ENCODE measurements at regions not wholly inside any gene's neighbourhood (a gene's known extent, or its start where the extent isn't known, plus 50 kb on each side); places are given as distances from the start of the nearest gene placed in this dataset.

DNA sequence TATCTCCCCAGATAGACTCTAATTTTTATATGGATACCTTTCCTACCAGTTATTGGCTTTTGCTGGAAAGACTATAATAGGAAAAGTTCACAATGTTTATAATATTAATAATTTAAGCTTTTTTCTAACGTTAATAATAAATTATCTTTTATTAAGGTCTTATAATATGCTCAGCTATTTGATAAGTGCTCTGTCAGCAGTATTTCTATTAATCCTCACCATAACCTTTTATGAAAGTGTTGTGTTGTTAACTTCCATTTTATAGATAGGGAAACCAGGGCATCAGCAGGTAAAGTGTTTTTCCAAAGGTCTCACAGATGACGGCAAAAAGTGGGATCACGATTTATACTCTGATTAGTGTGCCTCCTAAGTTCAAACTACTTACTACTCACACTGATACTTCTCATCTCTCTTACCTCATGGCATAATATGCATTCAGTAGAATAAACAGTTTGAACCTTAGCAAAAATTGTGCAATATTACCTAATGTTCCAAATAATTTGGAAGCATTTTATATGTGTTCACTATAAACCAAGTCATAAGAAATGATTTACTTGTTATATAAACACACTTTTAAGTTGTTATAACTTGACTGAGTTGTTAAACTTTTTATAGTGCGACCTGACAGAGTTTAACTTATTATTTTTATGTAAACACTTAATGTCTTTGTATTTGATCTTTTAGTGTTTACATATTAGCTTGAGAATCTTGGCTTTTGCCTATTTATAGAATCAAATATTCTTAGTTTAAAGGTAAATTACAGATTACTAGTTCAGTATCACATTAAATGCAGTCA lies 274.9 kb upstream of the DCBLD2 start:
- TF ChIP-seq SIN3A (IDR thresholded peaks at IDR 0.05; ENCODE audit: low read depth, low read length): no peak
- TF ChIP-seq, protein P1, sequence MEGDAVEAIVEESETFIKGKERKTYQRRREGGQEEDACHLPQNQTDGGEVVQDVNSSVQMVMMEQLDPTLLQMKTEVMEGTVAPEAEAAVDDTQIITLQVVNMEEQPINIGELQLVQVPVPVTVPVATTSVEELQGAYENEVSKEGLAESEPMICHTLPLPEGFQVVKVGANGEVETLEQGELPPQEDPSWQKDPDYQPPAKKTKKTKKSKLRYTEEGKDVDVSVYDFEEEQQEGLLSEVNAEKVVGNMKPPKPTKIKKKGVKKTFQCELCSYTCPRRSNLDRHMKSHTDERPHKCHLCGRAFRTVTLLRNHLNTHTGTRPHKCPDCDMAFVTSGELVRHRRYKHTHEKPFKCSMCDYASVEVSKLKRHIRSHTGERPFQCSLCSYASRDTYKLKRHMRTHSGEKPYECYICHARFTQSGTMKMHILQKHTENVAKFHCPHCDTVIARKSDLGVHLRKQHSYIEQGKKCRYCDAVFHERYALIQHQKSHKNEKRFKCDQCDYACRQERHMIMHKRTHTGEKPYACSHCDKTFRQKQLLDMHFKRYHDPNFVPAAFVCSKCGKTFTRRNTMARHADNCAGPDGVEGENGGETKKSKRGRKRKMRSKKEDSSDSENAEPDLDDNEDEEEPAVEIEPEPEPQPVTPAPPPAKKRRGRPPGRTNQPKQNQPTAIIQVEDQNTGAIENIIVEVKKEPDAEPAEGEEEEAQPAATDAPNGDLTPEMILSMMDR (IDR thresholded peaks at IDR 0.05 in 2 of 3, conservative IDR thresholded peaks at IDR 0.05 in 1 of 3; ENCODE audit: control insufficient read depth in 2 of 3, extremely low read depth in 1 of 3, insufficient read depth in 1 of 3, low read depth in 3 of 3, low read length in 3 of 3): no peak
- TF ChIP-seq YY1 (IDR thresholded peaks at IDR 0.05; ENCODE audit: low read depth, low read length): no peak
- no peak for TF ChIP-seq BACH1 (IDR thresholded peaks at IDR 0.05; ENCODE audit: borderline replicate concordance)
